Panc1 (cell line): ENCODE measurements at regions not wholly inside any gene's neighbourhood (a gene's known extent, or its start where the extent isn't known, plus 50 kb on each side); places are given as distances from the start of the nearest gene placed in this dataset.

Source experiments
- CTCF ChIP-seq: fragments of 450-650 bp; IDR thresholded peaks from 2 replicates; pipeline ENCODE4 v1.5.1; 2017; ENCODE audit warnings: mild to moderate bottlenecking
- POLR2AphosphoS5 ChIP-seq: IDR thresholded peaks from 2 replicates; pipeline ENCODE4 v1.6.1; 2012; ENCODE audit warnings: mild to moderate bottlenecking, low read depth, low read length, moderate library complexity
- REST ChIP-seq, 2 experiments: IDR thresholded peaks; 2 replicates each; pipeline ENCODE4 v1.6.1; 2011 to 2012; ENCODE audit warnings: low read depth in 2 of 2, control low read depth in 1 of 2, low read length in 1 of 2, mild to moderate bottlenecking in 1 of 2, moderate library complexity in 1 of 2; ENCODE audit not compliant: insufficient read depth in 1 of 2
- SIN3A ChIP-seq: IDR thresholded peaks from 2 replicates; pipeline ENCODE4 v1.6.1; 2012; ENCODE audit warnings: low read depth, mild to moderate bottlenecking, low read length, moderate library complexity, borderline replicate concordance; ENCODE audit not compliant: insufficient read depth
- TCF7L2 ChIP-seq: IDR thresholded peaks from 2 replicates; pipeline ENCODE4 v1.6.1; 2011; ENCODE audit warnings: mild to moderate bottlenecking, low read depth, low read length, inconsistent platforms

GRCh38 chr15:93940226-93940625 is 291.1 kb upstream of the MCTP2 start:
- TF ChIP-seq CTCF = no peak
- TF ChIP-seq POLR2AphosphoS5 = no peak
- no peak for TF ChIP-seq SIN3A
- TF ChIP-seq REST (IDR thresholded peaks at IDR 0.05; ENCODE audit: insufficient read depth in 1 of 2, low read depth in 2 of 2, low read length in 1 of 2) = no peak
- TF ChIP-seq TCF7L2 = no peak
